HCT116 (cell line): ENCODE measurements at regions not wholly inside any gene's neighbourhood (a gene's known extent, or its start where the extent isn't known, plus 50 kb on each side); places are given as distances from the start of the nearest gene placed in this dataset.

Source experiments
- ATAC-seq: fragments of 200-7000 bp; cut with Tn5 transposase; 2 replicates; pipeline ENCODE4 v1.9.1; 2020; ENCODE audit warnings: mild to moderate bottlenecking, moderate library complexity
- BruUV-seq: library from RNA; stranded (reverse); fragments of 400-500 nt; replicated peaks from 2 replicates; lab custom pipeline; 2021; lab: Mats Ljungman, UMichigan
- CTCF ChIA-PET: fragments of 300-600 bp; sonication (Branson Sonifier 250); formaldehyde crosslinking; loops from one replicate; lab custom pipeline; 2021; ENCODE audit warnings: antibody characterized with exemption; lab: Charles Lee
- POLR2A ChIA-PET: fragments of 300-600, 350-600 bp; sonication (Branson Sonifier 250); formaldehyde crosslinking; loops from one replicate; lab custom pipeline; 2021; ENCODE audit warnings: antibody characterized with exemption; lab: Charles Lee
- RAD21 ChIA-PET, 2 experiments: fragments of 300-600 bp; sonication (Branson Sonifier 250); formaldehyde crosslinking; loops; one replicate each; lab custom pipeline; 2023; ENCODE audit warnings: low total read pairs in 2 of 2; ENCODE audit not compliant: uncharacterized antibody in 2 of 2, unreplicated experiment in 2 of 2, low non-redundant PET in 1 of 2; lab: Charles Lee
- DNase-seq: peaks from one replicate; pipeline ENCODE4 v3.0.0-alpha.2; 2010; ENCODE audit warnings: low read depth, low spot score
- H2AFZ ChIP-seq: fragments of 200-600 bp; shearing (Covaris generic), sonication (generic); 2 replicates; pipeline ENCODE4 v1.6.1; 2017; ENCODE audit warnings: low read depth, mixed run types, mixed read lengths, antibody characterized with exemption, low read length; ENCODE audit not compliant: poor library complexity, severe bottlenecking
- H3K27ac ChIP-seq: 2 replicates; pipeline ENCODE4 v1.5.1; 2012; ENCODE audit warnings: low read depth, low read length
- H3K27me3 ChIP-seq: fragments of 200-600 bp; sonication (generic); 2 replicates; pipeline ENCODE4 v1.6.1; 2016; ENCODE audit warnings: mixed run types, low read length, mixed read lengths; ENCODE audit not compliant: insufficient read depth
- H3K36me3 ChIP-seq, 2 experiments: fragments of 200-500 bp in 1 of 2; fragments of 200-600 bp in 1 of 2; sonication (Bioruptor generic) in 1 of 2; sonication (generic) in 1 of 2; 2 replicates each; pipeline versions ENCODE4 v1.5.1 to v1.6.1; 2014 to 2016; ENCODE audit warnings: low read length in 2 of 2, inconsistent platforms in 1 of 2, mixed read lengths in 1 of 2, mixed run types in 1 of 2; ENCODE audit not compliant: insufficient read depth in 2 of 2, control insufficient read depth in 1 of 2
- H3K4me1 ChIP-seq, 2 experiments: fragments of 200-600 bp in 1 of 2; sonication (generic) in 1 of 2; 2 replicates each; pipeline versions ENCODE4 v1.5.1 to v1.6.1; 2012 to 2017; ENCODE audit warnings: low read length in 2 of 2, inconsistent platforms in 1 of 2, mild to moderate bottlenecking in 1 of 2, mixed read lengths in 1 of 2, mixed run types in 1 of 2, moderate library complexity in 1 of 2; ENCODE audit not compliant: insufficient read depth in 2 of 2, control insufficient read depth in 1 of 2
- H3K4me2 ChIP-seq: fragments of 200-600 bp; sonication (generic); 2 replicates; pipeline ENCODE4 v1.6.1; 2017; ENCODE audit warnings: mixed run types, low read length, mixed read lengths
- H3K4me3 ChIP-seq, 2 experiments: fragments of 200-600 bp in 1 of 2; sonication (generic) in 1 of 2; replicated peaks in 1 of 2; 2 replicates each; pipeline ENCODE4 v1.5.1; 2011 to 2016; ENCODE audit warnings: low read length in 2 of 2, control low read depth in 1 of 2, low read depth in 1 of 2, mild to moderate bottlenecking in 1 of 2, mixed read lengths in 1 of 2, mixed run types in 1 of 2
- H3K79me2 ChIP-seq: fragments of 200-600 bp; sonication (generic); 2 replicates; pipeline ENCODE4 v1.6.1; 2017; ENCODE audit warnings: mild to moderate bottlenecking, mixed run types, low read length, moderate library complexity, mixed read lengths; ENCODE audit not compliant: insufficient read depth
- H3K9ac ChIP-seq: fragments of 200-600 bp; sonication (generic); 2 replicates; pipeline ENCODE4 v1.6.1; 2016; ENCODE audit warnings: low read length, mixed read lengths
- H3K9me2 ChIP-seq: fragments of 200-600 bp; sonication (generic), shearing (Covaris generic); 2 replicates; pipeline ENCODE4 v1.6.1; 2017; ENCODE audit warnings: mixed run types, mild to moderate bottlenecking, moderate library complexity; ENCODE audit not compliant: insufficient read depth
- H3K9me3 ChIP-seq, 2 experiments: fragments of 200-500 bp in 1 of 2; fragments of 200-600 bp in 1 of 2; sonication (Bioruptor generic) in 1 of 2; sonication (generic) in 1 of 2; 2 replicates each; pipeline ENCODE4 v1.6.1; 2014 to 2017; ENCODE audit warnings: low read length in 2 of 2, mixed read lengths in 2 of 2, inconsistent platforms in 1 of 2, low read depth in 1 of 2, mild to moderate bottlenecking in 1 of 2, mixed run types in 1 of 2, moderate library complexity in 1 of 2; ENCODE audit not compliant: control insufficient read depth in 1 of 2, insufficient read depth in 1 of 2
- H4K20me1 ChIP-seq: fragments of 200-600 bp; sonication (generic), shearing (Covaris generic); 2 replicates; pipeline ENCODE4 v1.6.1; 2017; ENCODE audit warnings: mixed run types, mild to moderate bottlenecking, moderate library complexity; ENCODE audit not compliant: insufficient read depth
- CTCF ChIP-seq, 3 experiments: fragments of 200-600 bp in 1 of 3; sonication (generic) in 1 of 3; IDR thresholded peaks in 2 of 3; conservative IDR thresholded peaks in 1 of 3; 2 replicates each; pipeline ENCODE4 v1.5.1; 2012 to 2017; ENCODE audit warnings: low read depth in 2 of 3, low read length in 2 of 3, antibody characterized with exemption in 1 of 3, borderline replicate concordance in 1 of 3, control low read depth in 1 of 3, mild to moderate bottlenecking in 1 of 3, mixed read lengths in 1 of 3, mixed run types in 1 of 3, moderate library complexity in 1 of 3; ENCODE audit not compliant: insufficient read depth in 1 of 3
- EZH2phosphoT487 ChIP-seq: fragments of 200-600 bp; IDR thresholded peaks from 2 replicates; pipeline ENCODE4 v1.6.1; 2018; ENCODE audit warnings: antibody characterized with exemption, borderline replicate concordance
- intact Hi-C: fragments of 100-400 bp; cut with micrococcal nuclease; formaldehyde crosslinking; loops from 2 replicates; pipeline ENCODE4 v1.10.0; 2022

DNA sequence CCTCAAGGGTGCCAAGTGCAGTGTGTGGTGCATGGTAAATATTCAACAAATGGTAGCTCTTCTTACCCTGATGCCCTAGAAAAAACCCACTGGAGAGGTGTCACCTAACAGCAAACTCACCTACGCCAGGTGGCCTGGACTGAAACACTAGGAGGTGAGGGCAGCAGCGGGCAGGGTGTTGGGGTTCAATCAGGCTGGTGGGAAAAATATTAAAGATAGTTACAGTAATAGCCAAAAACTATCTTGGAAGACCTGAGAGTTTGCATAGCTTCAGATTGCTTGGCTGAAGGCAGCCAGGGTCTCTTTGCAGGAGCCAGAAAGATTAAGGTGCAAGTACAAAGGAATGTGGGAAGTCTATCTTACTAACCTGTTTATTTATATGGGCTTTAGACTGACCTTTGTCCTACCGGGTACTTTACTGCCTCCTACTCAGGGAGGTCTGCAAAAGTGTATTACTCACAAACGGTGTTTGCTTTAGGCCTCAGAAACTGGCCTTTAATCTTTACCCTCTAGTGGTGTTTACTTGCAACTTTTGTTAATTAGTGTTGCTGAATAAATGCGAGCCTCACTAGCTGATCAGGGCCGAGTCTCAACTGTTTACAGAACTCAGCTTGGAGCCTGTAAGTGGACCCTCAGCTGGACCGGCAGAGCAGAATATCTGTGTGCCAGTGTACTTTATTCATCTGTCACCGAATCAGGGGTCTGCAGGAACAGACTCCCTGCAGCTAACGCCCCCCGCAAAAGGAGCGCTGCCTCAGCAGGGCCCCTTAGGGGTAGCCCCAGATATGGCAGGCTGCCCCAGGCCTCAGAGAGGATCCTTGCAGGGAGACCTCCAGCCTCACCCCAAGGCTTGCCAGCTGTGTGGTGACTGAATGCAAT, 63.9 kb downstream of the SYF2 start:
- Histone ChIP-seq H3K79me2 (no peaks in the 10 kb centered on the region), H3K4me3 (peak overlapping the region in 1 of 2 experiments; percentile 38; a peak in 1 of 4 replicates), H3K36me3 (no peaks in the 10 kb centered on the region), H3K9me3 (no peaks in the 10 kb centered on the region), H3K27ac (peak overlapping the region; percentile 73), H2AFZ (peak overlapping the region; percentile 49), H3K9me2 (no peaks in the 10 kb centered on the region), H3K4me1 (peaks cover 32 to 33% of the 10 kb centered on the region in 2 experiments), H3K4me2 (peak overlapping the region; percentile 75), H3K27me3 (no peaks in the 10 kb centered on the region), H4K20me1 (no peaks in the 10 kb centered on the region), H3K9ac (no peak overlapping the region)
- TF ChIP-seq EZH2phosphoT487 (no peak), CTCF (IDR thresholded peaks at IDR 0.05 in 2 of 3, conservative IDR thresholded peaks at IDR 0.05 in 1 of 3; ENCODE audit: borderline replicate concordance in 1 of 3, insufficient read depth in 1 of 3, low read depth in 2 of 3, low read length in 2 of 3) (peak in 1 of 3 experiments; percentile 24; a peak in 2 of 6 replicates)
- ChIA-PET POLR2A (interaction anchor here (1.0 to 1.4 kb wide), 2 partner anchors 14 to 79 kb away, joined by 3 read pairs; partner anchors contain the start of gene RSRP1), CTCF (no interaction called here), RAD21 (interaction anchor here in 1 of 2 experiments (0.5 to 1.0 kb wide), 2 partner anchors 21 to 78 kb away, joined by 3 to 4 read pairs; no protein-coding TSS in a partner anchor)
- DNase-seq (no peak), ATAC-seq (peak; percentile 18)
- BruUV-seq = no TSS peak
- intact Hi-C loops = no loop called here
